ENCODE measurements at regions not wholly inside any gene's neighbourhood (a gene's known extent, or its start where the extent isn't known, plus 50 kb on each side); places are given as distances from the start of the nearest gene placed in this dataset.

- TF ChIP-seq CTCF (conservative IDR thresholded peaks at IDR 0.05): no peak
- no peak overlapping the region for H3K27ac ChIP-seq
Measured at GRCh38 chrX:11040996-11041395, 70.1 kb upstream of the HCCS start.

- no peak overlapping the region for H3K27ac ChIP-seq
- no peak for TF ChIP-seq CTCF (conservative IDR thresholded peaks at IDR 0.05)
Measured at GRCh38 chrX:11050013-11050412, 61.1 kb upstream of the HCCS start.

GRCh38 chrX:11053351-11053750, 57.8 kb upstream of the HCCS start:
- no peak for TF ChIP-seq CTCF (conservative IDR thresholded peaks at IDR 0.05)
- H3K27ac ChIP-seq: peak overlapping the region; percentile 43

- no peak overlapping the region for H3K27ac ChIP-seq
- TF ChIP-seq CTCF (conservative IDR thresholded peaks at IDR 0.05): no peak
Measured at GRCh38 chrX:11056322-11057176, 54.6 kb upstream of the HCCS start.

GRCh38 chrX:11059933-11060332, 51.2 kb upstream of the HCCS start:
- TF ChIP-seq CTCF (conservative IDR thresholded peaks at IDR 0.05): no peak
- no peak overlapping the region for H3K27ac ChIP-seq
